HG02870 (cell line): ENCODE measurements at regions not wholly inside any gene's neighbourhood (a gene's known extent, or its start where the extent isn't known, plus 50 kb on each side); places are given as distances from the start of the nearest gene placed in this dataset.

Source experiments
- ATAC-seq: cut with Tn5 transposase; IDR thresholded peaks from one replicate; pipeline ENCODE4 v1.9.1; 2021; ENCODE audit warnings: mild to moderate bottlenecking, moderate library complexity; ENCODE audit not compliant: unreplicated experiment

DNA sequence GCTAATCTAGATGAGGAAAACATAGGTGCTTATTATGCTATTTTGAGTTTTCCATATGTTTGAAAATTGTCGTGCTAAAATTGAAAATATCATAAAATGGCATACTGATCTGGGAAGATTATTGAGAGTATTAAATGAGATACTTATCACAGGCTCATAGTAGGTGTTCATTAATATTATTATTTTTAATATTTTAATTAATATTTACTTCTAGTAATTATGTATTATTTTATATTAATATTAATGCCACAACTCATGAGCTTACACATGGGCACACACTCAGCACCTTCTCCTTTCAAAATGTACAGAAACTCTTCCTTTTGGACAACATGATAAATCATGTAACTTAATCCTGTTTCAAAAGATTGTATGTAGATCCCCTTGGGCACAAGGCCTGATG, 223.6 kb downstream of the RAB28 start:
- no peak for ATAC-seq

DNA sequence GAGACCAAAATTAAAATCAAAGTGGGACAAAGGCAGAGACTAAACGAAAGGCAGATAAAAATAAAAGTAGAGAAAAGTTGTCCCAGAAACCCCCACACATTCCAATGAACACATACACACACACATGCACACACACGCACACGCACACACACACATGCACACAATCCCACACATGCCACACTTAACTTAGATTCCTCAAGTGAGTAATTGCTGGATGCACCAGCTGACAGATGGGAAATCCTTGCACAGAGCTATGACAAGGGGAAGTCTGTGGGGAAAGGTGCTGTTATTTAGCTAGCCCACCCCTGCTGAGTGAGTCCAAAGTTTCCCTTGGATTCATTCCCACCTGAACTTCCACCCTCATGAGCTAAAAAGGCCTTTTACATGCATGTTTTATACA, 233.9 kb downstream of the RAB28 start:
- no peak for ATAC-seq

DNA sequence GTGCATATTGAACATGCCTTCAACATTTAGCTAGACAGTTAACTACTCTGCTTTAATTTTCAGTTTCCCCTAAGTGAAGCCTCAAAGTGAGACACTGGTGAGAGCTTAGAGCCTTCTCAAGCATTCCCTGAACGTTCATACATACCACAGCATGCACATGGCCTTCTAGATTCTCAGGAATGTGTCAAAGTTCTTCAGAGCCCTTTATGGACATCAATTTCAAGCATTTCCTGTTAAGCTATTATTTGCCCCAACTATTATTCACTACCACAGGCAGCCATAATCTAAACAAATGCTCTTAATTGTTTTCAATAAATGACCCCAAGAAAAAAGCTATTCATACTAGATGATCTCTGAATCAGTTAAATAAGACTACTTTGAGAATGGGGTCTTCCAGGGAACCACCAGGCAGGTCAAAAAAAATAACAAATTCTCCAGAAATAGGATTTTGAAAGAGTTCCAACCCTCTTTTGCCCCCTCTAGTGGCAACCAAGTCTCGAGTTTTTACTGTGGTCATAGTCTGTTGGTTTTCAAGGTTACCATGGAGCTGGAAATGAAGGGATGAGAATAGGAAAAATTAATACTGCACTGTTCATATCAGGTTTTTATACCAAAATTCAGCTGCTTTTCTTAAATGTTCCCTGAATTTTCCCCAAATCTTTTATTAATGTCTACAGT, 235.4 kb downstream of the RAB28 start:
- ATAC-seq: no peak

DNA sequence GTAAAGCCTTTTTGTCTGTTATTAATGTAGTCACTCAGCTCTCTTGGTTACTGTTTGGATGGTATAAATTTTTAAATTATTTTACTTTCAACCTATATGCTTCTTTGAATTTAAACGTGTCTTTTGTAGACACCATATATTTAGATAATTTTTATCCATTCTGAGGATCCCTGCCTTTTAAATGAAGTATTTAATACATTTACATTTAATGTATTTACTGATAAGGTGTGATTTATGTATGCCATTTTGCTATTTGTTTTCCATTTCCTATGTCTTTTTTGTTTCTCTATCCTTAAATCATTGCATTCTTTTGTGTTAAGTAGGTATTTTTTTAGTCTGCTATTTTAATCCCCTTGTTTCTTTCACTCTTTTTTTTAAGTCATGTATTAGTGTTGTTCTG, 238.0 kb downstream of the RAB28 start:
- no peak for ATAC-seq

DNA sequence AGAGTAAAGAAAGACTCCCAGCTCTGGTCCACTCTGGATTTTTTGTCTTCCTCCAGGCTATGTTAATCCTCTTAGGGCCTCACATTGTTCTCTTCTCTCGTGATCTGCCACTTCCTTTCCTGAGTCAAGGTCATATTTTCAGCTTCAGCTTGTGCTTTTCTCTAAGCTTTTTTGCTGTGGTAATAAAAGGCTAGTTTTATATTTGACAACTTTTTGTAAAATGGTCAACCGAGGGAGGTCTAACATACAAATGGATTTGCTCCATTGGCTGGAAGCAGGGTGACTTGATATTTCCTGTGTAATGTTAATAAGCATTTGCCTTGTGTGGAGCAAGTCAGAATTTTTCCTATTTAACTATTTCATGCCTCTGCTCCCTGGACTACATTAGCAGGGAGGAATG, 239.7 kb downstream of the RAB28 start:
- ATAC-seq: no peak

DNA sequence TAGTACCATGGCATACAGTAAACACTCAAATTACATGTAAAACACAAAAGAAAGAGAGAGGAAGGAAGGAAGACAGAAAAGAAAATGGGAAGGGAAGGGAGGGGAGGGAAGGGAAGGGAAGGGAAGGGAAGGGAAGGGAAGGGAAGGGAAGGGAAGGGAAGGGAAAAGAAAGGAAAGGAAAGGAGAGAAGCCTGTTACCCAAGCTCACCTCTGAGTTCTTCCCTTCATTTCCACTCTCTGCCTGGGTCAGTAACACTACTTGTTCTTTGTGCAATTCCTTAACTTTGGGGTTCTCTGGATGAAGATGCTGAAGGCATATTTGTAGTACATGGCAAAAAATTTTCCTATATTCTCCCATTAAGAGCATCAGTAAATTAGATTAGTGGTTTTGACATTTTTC, 241.0 kb downstream of the RAB28 start:
- ATAC-seq: no peak

DNA sequence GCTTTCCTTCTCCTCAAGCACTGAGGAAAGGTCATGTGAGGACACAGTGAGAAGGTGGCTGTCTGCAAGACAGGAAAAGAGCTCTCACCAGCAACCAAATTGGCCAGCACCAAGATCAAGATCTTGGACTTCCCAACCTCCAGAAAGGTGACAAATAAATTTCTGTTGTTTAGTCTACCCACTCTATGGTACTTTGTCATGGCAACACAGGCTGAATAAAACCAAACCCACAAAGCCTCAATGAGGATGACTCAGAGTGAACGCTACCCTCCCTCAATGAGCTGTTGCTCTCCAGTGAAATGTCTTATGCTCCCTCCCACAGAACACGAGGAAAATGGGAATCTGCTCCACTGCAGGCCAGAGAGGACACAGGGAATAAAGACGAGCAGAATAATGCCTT, 244.1 kb downstream of the RAB28 start:
- ATAC-seq: no peak

DNA sequence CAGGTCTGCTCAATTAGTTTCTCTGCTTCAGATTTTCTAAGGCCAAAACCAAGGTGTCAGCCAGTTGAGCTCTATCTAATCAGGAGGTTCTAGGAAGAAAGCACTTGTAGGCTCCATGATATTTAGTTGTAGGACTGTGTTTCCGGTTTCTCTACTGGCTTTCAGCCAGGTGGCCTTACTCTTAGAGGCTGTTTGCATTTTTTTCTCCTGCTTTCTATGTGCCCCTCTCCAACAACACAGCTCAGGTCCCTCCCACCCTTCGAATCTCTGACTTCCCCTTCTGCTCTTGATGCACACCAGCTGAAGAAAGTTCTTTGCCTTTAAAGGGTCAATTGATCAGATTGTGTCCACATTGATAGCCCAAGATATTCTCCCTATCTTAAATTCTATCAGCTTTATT, 245.2 kb downstream of the RAB28 start:
- ATAC-seq: no peak

DNA sequence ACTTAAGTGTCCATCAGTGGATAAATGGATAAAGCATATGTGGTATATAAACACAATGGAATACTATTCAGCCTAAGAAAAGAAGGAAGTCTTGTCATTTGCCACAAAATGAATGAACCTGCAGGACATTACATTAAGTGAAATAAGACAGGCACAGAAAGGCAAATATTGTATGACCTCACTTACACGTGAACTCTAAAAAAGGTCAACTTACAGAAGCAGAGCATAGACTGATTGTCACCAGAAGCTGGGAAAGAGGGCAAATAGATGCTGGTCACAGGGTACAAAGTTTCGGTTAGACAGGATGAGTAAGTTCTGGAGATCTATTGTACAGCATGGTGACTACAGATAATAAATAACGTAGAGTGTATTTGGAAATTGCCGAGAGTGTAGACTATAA, 247.7 kb downstream of the RAB28 start:
- no peak for ATAC-seq

DNA sequence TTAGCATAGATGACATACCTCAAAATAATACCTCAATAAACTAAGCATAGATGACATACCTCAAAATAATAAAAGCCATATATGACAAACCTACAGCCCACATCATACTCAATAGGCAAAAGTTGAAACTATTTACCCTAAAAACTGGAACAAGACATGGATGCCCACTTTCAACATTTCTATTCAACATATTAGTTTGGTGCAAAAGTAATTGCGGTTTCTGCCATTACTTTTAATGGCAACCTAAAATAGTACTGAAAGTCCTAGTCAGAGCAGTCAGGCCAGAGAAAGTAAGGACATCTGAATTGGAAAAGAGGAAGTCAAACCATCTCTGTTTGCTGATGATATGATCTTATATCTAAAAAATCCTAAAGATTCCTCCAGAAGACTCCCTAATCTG, 250.4 kb downstream of the RAB28 start:
- no peak for ATAC-seq

DNA sequence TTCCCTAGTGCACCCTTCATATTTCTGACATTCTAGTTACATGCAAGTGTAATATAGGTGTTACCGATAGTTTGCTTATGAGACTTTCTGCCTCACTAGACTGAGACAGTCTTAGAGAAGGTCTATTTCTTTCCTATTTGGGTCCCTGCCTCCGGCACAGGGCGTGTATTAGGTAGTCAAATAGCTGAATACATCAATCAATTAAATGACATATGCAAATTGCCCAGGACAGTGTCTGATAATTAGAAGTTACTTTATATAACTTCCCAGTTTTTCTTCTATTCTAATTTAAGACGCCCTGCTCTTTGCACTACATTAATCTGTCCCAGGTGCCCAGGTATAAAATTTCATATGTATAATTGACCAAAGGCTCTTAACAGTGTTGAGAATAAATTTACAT, 264.2 kb downstream of the RAB28 start:
- ATAC-seq: no peak

DNA sequence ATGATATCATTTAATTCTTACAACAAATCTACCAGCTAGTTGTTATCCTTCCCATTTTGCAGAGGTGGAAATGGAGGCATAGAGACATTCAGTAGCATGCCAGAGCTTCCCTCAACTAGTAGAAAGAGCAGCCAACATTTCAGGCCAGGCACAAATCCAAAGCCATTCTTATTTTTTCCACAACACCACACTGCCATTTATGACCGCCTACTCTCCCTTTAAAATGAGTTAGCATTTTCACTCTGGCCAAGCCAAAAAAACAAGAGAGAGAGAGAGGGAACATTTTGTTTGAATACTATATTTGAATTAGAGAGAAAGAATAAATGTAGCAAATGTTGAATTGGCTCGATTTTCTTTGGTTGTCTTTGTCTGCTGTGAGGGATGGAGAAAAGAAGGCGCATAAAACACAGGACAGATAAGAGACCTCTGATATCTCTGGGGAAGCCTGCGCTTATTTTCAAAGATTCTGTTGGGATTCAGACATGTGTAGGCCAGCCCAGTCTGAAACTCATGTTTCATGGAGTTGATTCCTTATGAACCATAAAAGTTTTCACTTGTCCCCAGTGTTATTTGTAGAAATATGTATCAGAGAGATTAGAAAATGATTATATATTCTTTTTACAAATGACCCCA, 265.7 kb downstream of the RAB28 start:
- no peak for ATAC-seq

DNA sequence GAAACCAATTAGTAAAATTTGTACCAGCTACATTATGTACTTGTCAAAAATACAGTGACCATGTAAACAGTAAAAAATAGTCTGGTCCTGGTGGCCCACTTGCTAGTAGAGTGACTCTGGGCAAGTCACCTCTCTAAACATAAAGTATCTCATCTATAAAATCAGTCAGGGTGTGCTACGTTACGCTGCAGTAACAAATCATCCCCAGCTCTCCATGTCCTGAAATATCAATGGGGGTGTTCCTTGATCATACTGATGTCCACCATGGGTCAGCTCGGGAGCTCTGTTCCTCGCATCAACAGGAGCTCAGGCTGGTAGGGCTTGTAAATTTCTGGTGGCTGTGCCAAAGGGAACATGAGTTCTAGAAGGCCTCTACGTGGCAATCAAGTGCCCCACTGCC, 268.6 kb downstream of the RAB28 start:
- no peak for ATAC-seq

DNA sequence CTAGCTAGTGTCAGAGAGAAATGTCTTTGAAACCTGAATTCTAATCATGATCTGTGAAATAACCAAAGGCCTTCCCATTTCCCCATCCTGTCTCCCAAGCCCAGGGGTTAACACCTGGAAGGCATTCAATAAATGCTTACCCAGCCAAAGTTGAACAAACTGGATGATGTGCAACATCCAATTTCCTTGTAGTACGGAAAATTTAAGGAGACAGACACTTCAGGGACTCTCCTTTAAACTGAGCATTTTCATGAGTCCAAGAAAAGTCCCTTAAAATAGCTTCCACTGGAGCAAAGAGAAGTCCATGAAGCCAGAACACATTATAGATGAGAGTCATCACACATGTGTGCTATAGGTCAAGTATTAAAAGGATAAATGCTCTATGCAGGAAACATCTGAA, 271.2 kb downstream of the RAB28 start:
- no peak for ATAC-seq

DNA sequence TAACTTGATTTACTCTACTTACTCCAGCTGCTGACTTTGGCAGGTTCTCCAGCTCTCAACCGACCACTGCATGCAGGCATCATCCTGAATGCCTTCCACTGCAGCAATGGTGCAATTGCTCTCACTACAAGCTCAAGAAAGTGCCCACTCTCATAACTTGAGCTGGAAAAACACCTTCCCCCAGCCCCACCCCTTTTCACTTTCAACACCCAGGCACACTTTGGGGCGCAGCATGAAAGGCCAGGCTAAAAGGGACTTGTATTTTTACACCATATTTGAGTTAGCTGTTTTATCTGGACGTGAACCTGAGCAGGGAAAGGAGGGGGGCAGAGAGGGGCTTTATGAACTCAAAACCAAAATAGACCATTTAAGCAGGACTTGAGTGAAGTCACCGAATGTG, 274.5 kb downstream of the RAB28 start:
- ATAC-seq: no peak

DNA sequence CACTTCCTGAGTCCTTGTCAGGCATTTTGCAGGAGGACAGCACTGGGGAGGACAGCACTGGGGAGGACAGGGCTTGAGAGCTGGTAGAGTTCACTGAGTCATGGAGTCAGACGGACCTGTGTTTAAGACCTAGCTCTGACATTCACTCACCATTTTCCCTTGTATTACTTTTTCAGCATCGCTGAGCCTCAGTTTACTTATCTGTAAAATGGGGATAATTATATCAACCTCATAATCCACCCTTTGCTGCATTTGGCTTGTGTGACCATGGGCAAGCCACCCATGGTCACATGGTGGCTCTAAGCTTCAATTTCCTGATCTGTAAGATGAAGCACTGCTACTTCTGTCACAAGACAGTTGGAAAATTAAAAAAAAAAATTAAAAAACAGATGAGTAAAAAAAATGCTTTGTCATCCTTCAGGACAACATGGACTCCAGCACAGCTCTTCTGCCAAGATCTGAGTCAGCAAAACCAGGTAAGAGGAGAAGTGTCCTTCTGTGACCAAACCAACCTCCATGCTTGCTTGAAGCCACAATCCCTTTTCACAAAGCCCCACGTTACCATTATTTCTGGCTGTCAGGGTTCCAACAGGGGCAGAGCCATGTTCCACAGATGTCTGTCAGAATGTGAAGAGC, 275.5 kb downstream of the RAB28 start:
- no peak for ATAC-seq

DNA sequence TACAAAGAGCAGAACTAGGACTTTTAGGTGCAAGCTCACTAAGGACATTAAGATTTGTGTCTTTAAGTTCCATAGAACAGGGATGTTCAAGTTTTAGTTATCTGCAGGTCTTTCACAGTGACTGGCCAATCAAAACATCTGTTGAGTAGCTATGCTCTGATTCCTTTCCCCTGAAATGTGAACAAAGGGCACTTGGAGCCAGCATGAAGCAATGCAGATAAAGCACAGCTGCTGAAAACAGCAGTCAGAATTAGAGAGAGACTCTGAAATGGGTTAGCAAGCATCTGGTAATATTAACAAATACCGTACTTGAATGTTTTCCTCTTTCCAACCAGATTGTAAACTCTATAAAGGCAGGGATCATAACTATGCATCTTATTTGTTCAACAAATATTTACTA, 276.9 kb downstream of the RAB28 start:
- no peak for ATAC-seq

DNA sequence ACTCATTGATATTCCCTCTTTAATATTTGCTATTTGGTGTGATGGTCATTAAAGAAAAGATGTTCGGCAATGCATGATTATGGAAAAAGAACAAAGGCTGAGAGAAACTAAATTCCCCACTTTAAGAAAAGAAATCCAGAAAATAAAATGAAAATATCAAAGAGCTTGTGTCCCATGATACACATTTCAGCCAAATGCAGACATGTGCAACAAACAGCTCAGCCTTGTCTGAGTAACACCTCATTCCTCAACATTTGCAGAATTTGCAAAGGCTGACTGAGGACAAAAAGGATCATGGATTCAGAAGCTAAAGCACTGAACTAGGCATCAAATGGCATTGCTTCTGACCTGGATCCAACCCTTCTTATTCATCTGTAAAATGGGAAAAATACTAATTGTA, 281.0 kb downstream of the RAB28 start:
- ATAC-seq: no peak

DNA sequence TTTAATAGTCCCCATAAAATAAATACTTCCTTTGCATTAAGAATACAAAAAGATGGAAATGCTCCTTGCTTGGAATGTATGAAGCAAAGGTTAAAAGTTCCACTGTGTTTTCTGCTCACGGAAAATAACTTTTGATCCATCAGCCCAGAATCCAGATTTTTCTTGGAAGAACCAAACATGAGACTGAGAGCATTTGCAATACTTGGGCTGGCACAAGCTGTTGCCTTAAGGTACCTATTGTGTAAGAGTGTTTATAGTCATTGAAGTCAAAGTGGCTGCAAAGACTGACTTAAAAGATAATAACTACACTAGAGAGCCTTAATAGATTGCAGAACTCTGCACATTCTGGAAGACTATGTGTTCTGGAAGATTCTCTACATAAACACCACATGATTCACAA, 281.4 kb downstream of the RAB28 start:
- no peak for ATAC-seq

DNA sequence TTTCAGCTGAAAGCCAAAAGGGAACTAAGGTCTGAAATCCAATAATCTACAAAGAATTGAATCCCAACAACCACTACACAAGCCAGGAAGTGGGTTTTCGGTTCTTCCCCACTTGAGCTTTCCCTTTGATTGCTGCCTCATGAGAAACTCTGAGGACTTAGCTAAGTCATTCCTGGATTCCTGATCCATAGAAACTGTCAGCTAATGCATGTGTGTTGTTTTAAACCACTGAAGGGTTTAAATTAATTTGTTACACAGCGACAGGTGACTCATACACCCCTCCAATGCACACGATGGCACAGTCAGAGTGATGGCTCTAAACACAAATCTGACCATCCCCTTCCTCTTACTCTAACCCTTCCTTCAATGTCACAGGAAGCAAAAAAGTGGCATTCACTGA, 282.9 kb downstream of the RAB28 start:
- no peak for ATAC-seq

DNA sequence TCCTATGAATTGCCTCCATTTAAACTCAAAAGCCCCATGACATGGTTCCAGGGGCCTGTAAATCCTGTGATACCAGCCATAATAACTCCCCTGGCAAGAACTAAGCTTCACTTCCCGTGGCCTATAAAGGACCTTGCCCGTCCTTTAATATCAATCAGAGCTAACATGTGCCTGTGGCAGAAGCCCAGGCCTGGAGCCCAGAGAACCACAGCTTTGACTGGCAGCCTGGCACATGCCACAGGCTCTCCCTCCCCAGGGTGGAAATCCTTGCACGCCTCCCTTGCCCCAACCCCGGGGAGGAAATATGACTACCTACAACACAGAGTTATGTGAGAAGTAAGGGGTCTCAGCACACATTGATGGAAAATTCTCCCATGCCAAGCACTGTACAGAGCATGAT, 287.4 kb downstream of the RAB28 start:
- ATAC-seq: no peak

DNA sequence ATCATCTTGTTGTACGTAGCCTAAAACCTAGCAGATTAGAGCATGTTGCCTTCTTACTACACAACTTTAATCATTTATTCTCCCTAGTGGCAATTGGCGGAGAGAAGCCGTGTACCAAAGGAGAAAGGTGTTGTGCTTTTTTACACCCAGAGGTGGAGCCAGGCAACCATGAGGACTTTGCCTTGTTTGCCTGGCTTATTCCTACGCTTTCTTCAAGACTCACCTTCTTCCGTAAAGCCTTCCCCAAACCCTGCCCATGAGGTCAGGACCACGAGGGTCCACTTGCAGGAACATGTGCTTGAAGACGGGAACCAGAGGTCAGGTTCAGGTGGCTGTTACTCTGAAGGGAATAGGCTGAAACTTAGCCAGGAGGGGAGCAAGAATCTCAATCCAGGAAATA, 290.5 kb downstream of the RAB28 start:
- no peak for ATAC-seq
